Prostate gland (tissue), 2 donors: ENCODE measurements at regions not wholly inside any gene's neighbourhood (a gene's known extent, or its start where the extent isn't known, plus 50 kb on each side); places are given as distances from the start of the nearest gene placed in this dataset.

ENCODE experiments used
- POLR2A ChIP-seq: fragments of 450-650 bp; IDR thresholded peaks from one replicate; pipeline ENCODE4 v1.6.1; 2016; ENCODE audit warnings: antibody characterized with exemption, mild to moderate bottlenecking
- POLR2AphosphoS5 ChIP-seq: sonication (generic); formaldehyde crosslinking; IDR thresholded peaks from one replicate; pipeline ENCODE4 v1.6.1; 2017; ENCODE audit warnings: antibody characterized with exemption
- TF ChIP-seq, protein P1 (sequence below), 4 experiments: fragments of 200-600 bp in 2 of 4; fragments of 450-650 bp in 2 of 4; sonication (generic) in 2 of 4; IDR thresholded peaks; 1 replicate in 3 of 4; 2 replicates in 1 of 4; pipeline ENCODE4 v1.5.1; 2016 to 2019; ENCODE audit warnings: antibody characterized with exemption in 4 of 4, mild to moderate bottlenecking in 2 of 4, moderate library complexity in 2 of 4

DNA sequence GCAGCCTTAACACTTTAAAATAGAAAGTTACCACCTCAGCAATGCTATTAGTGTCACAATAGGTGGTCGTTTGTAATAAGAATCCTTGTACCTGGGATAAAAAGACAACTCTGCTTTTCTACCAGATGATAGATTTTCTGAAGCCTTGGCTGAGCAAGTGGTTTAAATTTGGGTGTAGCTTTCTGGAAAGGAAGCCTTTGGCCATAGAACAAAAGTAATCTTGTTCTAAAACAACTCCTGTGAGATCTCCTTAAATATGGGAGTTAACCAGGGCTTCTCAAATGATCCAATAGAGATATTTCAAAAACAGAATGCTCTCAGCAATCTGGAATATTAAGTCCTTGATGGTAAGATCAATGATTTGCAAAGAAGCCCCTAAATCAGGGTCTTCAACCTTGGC is 261.6 kb downstream of the ZNF516 start:
- TF ChIP-seq POLR2AphosphoS5 (no peak), POLR2A (no peak)
- TF ChIP-seq, protein P1, sequence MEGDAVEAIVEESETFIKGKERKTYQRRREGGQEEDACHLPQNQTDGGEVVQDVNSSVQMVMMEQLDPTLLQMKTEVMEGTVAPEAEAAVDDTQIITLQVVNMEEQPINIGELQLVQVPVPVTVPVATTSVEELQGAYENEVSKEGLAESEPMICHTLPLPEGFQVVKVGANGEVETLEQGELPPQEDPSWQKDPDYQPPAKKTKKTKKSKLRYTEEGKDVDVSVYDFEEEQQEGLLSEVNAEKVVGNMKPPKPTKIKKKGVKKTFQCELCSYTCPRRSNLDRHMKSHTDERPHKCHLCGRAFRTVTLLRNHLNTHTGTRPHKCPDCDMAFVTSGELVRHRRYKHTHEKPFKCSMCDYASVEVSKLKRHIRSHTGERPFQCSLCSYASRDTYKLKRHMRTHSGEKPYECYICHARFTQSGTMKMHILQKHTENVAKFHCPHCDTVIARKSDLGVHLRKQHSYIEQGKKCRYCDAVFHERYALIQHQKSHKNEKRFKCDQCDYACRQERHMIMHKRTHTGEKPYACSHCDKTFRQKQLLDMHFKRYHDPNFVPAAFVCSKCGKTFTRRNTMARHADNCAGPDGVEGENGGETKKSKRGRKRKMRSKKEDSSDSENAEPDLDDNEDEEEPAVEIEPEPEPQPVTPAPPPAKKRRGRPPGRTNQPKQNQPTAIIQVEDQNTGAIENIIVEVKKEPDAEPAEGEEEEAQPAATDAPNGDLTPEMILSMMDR (IDR thresholded peaks at IDR 0.05) = no peak
